Endothelial cell of umbilical vein (primary cell): ENCODE measurements at regions not wholly inside any gene's neighbourhood (a gene's known extent, or its start where the extent isn't known, plus 50 kb on each side); places are given as distances from the start of the nearest gene placed in this dataset.

Experiments
- BruUV-seq: library from RNA; stranded (reverse); fragments of 400-500 nt; replicated peaks from 2 replicates; lab custom pipeline; 2021; lab: Mats Ljungman, UMichigan
- CTCF ChIA-PET: fragments of 300-600, 350-600 bp; sonication (Branson Sonifier 250); formaldehyde crosslinking; loops from one replicate; lab custom pipeline; 2021; ENCODE audit warnings: antibody characterized with exemption, inconsistent platforms; lab: Charles Lee
- POLR2A ChIA-PET: fragments of 300-600, 350-600 bp; sonication (Branson Sonifier 250); formaldehyde crosslinking; loops from one replicate; lab custom pipeline; 2021; ENCODE audit warnings: antibody characterized with exemption, inconsistent platforms; lab: Charles Lee
- DNase-seq: peaks from one replicate; pipeline ENCODE4 v3.0.0-alpha.2; 2011; ENCODE audit warnings: low read depth, low spot score
- FAIRE-seq: peaks from 2 replicates; lab custom pipeline; 2011; peaks lifted over from hg19 to GRCh38; lab: Jason Lieb, UNC
- H2AFZ ChIP-seq: 2 replicates; pipeline ENCODE4 v1.6.0; 2012; ENCODE audit warnings: low read depth, low read length, control low read depth, inconsistent platforms
- H3K27ac ChIP-seq: 2 replicates; pipeline ENCODE4 v1.5.1; 2011; ENCODE audit warnings: low read depth, mild to moderate bottlenecking, control low read depth, low read length, moderate library complexity; ENCODE audit not compliant: insufficient read depth
- H3K27me3 ChIP-seq, 2 experiments: 2 replicates each; pipeline versions ENCODE4 v1.6.0 to v1.6.1; 2011; ENCODE audit warnings: low read length in 2 of 2, mixed read lengths in 1 of 2; ENCODE audit not compliant: control insufficient read depth in 2 of 2, insufficient read depth in 2 of 2
- H3K36me3 ChIP-seq, 2 experiments: 2 replicates in 1 of 2; 3 replicates in 1 of 2; pipeline ENCODE4 v1.5.1; 2011; ENCODE audit warnings: low read length in 2 of 2, mild to moderate bottlenecking in 1 of 2, moderate library complexity in 1 of 2; ENCODE audit not compliant: control insufficient read depth in 2 of 2, insufficient read depth in 2 of 2; ENCODE audit errors: extremely low read depth in 1 of 2
- H3K4me1 ChIP-seq: 3 replicates; pipeline ENCODE4 v1.5.1; 2011; ENCODE audit warnings: mild to moderate bottlenecking, low read length; ENCODE audit not compliant: control insufficient read depth, insufficient read depth; ENCODE audit errors: extremely low read depth
- H3K4me2 ChIP-seq: 2 replicates; pipeline ENCODE4 v1.6.1; 2011; ENCODE audit warnings: low read length, control low read depth, mixed read lengths; ENCODE audit not compliant: insufficient read depth
- H3K4me3 ChIP-seq, 3 experiments: fragments of 200-600 bp in 1 of 3; sonication (generic), shearing (Covaris generic) in 1 of 3; replicated peaks in 1 of 3; 2 replicates each; pipeline ENCODE4 v1.5.1; 2011 to 2016; ENCODE audit warnings: control low read depth in 3 of 3, low read length in 3 of 3, mild to moderate bottlenecking in 2 of 3, inconsistent platforms in 1 of 3, low read depth in 1 of 3, moderate library complexity in 1 of 3; ENCODE audit not compliant: insufficient read depth in 1 of 3
- H3K79me2 ChIP-seq: 2 replicates; pipeline ENCODE4 v1.6.0; 2012; ENCODE audit warnings: low read length, inconsistent platforms; ENCODE audit not compliant: control insufficient read depth, insufficient read depth
- H3K9ac ChIP-seq: replicated peaks from 2 replicates; pipeline ENCODE3; 2011; ENCODE audit warnings: low read length, control low read depth; ENCODE audit not compliant: insufficient read depth; ENCODE audit errors: extremely low read depth
- H3K9me1 ChIP-seq: replicated peaks from 3 replicates; pipeline ENCODE4 v1.6.0; 2011; ENCODE audit warnings: mild to moderate bottlenecking, low read length; ENCODE audit not compliant: control insufficient read depth, insufficient read depth; ENCODE audit errors: extremely low read depth
- H3K9me3 ChIP-seq: replicated peaks from 2 replicates; pipeline ENCODE4 v1.5.1; 2012; ENCODE audit warnings: low read length, inconsistent platforms; ENCODE audit not compliant: control insufficient read depth, insufficient read depth
- H4K20me1 ChIP-seq: replicated peaks from 2 replicates; pipeline ENCODE3; 2011; ENCODE audit warnings: mild to moderate bottlenecking, low read length; ENCODE audit not compliant: control insufficient read depth, insufficient read depth; ENCODE audit errors: extremely low read depth
- CTCF ChIP-seq, 2 donors: IDR thresholded peaks; 1 replicate in 1 of 2; 2 replicates in 1 of 2; pipeline ENCODE4 v1.5.1; 2011; ENCODE audit warnings: low read length in 2 of 2, mild to moderate bottlenecking in 2 of 2, moderate library complexity in 2 of 2, control low read depth in 1 of 2, inconsistent platforms in 1 of 2, low read depth in 1 of 2; ENCODE audit not compliant: insufficient read depth in 1 of 2; ENCODE audit errors: extremely low read depth in 1 of 2
- EZH2 ChIP-seq: IDR thresholded peaks from 2 replicates; pipeline ENCODE4 v1.6.1; 2012; ENCODE audit warnings: borderline replicate concordance, low read depth, mild to moderate bottlenecking, moderate library complexity, low read length, inconsistent platforms; ENCODE audit not compliant: severe bottlenecking
- FOS ChIP-seq: IDR thresholded peaks from 2 replicates; pipeline ENCODE4 v1.6.1; 2011; ENCODE audit warnings: mild to moderate bottlenecking, low read length, moderate library complexity, borderline replicate concordance; ENCODE audit not compliant: insufficient read depth
- GATA2 ChIP-seq: IDR thresholded peaks from 2 replicates; pipeline ENCODE4 v1.7.0; 2011; ENCODE audit warnings: low read depth, mild to moderate bottlenecking, moderate library complexity, mixed read lengths, low read length; ENCODE audit not compliant: insufficient read length, insufficient read depth
- JUN ChIP-seq: IDR thresholded peaks from 2 replicates; pipeline ENCODE4 v1.6.1; 2011; ENCODE audit warnings: borderline replicate concordance, low read depth; ENCODE audit not compliant: insufficient read length, insufficient read depth
- MAX ChIP-seq: IDR thresholded peaks from 2 replicates; pipeline ENCODE4 v1.6.1; 2011; ENCODE audit not compliant: insufficient read depth, insufficient read length
- MYC ChIP-seq: IDR thresholded peaks from one replicate; pipeline ENCODE4 v1.6.1; 2011; ENCODE audit warnings: mild to moderate bottlenecking, low read depth, low read length
- POLR2A ChIP-seq: IDR thresholded peaks from 2 replicates; pipeline ENCODE4 v1.6.1; 2012; ENCODE audit warnings: low read depth, mild to moderate bottlenecking, control low read depth, low read length
- POLR2AphosphoS5 ChIP-seq: IDR thresholded peaks from 2 replicates; pipeline ENCODE4 v1.6.1; 2012; ENCODE audit warnings: low read depth, mild to moderate bottlenecking, control low read depth, low read length, moderate library complexity; ENCODE audit not compliant: insufficient read depth
- dilution Hi-C: fragments of 300-500 bp; cut with MboI; formaldehyde crosslinking; loops from one replicate; pipeline ENCODE4 v1.15.0; 2019; ENCODE audit warnings: low sequenced_read_pairs; ENCODE audit not compliant: extremely low pct_ligation_motif_present
- intact Hi-C: fragments of 100-400 bp; cut with micrococcal nuclease; formaldehyde crosslinking; loops from one replicate; pipeline ENCODE4 v1.10.0; 2022

GRCh38 chr4:64718091-64718490, 308.8 kb upstream of the TECRL start:
- Histone ChIP-seq H3K27me3 (no peaks in the 10 kb centered on the region), H3K9me3 (no peaks in the 10 kb centered on the region), H3K27ac (no peak overlapping the region), H3K4me1 (no peaks in the 10 kb centered on the region), H3K36me3 (no peaks in the 10 kb centered on the region), H3K4me2 (no peak overlapping the region), H3K79me2 (no peaks in the 10 kb centered on the region), H3K9me1 (no peaks in the 10 kb centered on the region), H3K9ac (no peak overlapping the region), H3K4me3 (no peak overlapping the region), H2AFZ (no peak overlapping the region), H4K20me1 (no peaks in the 10 kb centered on the region)
- no peak for FAIRE-seq
- CTCF ChIA-PET, result no interaction called here
- no peak for TF ChIP-seq EZH2
- TF ChIP-seq CTCF (IDR thresholded peaks at IDR 0.05; ENCODE audit: extremely low read depth in 1 of 2, insufficient read depth in 1 of 2, low read depth in 1 of 2, low read length in 2 of 2), result no peak
- TF ChIP-seq POLR2A, result no peak
- no peak for TF ChIP-seq GATA2
- no peak for TF ChIP-seq POLR2AphosphoS5
- TF ChIP-seq FOS, result no peak
- no peak for TF ChIP-seq MYC
- BruUV-seq, result no TSS peak
- dilution Hi-C loops (no loop called here), intact Hi-C loops (no loop called here)
- POLR2A ChIA-PET, result no interaction called here
- DNase-seq, result no peak

DNA sequence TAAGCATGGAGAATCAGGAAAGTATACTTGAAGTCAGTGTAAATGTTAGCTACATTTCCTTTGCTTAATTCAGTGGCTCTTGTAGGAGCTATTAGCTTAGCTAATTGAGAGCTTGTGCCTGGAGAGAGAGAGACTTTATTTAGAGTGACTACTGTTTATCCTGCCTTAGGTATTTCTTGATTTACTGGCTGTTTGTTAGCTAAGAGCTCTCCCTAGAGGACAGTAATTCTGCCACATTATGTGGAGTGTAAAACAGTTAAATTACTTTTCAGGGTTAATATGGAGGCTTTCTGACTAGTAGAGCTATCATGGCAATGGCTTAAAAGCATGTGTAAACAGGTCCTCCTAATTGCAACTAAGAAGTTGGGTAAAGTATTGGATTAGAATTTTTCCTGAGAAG, 306.5 kb upstream of the TECRL start:
- POLR2A ChIA-PET, result no interaction called here
- H3K4me1 ChIP-seq, result no peaks in the 10 kb centered on the region
- no TSS peak for BruUV-seq
- no peaks in the 10 kb centered on the region for H4K20me1 ChIP-seq
- DNase-seq (no peak), FAIRE-seq (no peak)
- H3K27ac ChIP-seq, result no peak overlapping the region
- no peak overlapping the region for H3K9ac ChIP-seq
- TF ChIP-seq POLR2AphosphoS5, result no peak
- no peak for TF ChIP-seq JUN
- no peak for TF ChIP-seq EZH2
- TF ChIP-seq POLR2A, result no peak
- no peak for TF ChIP-seq CTCF (IDR thresholded peaks at IDR 0.05; ENCODE audit: extremely low read depth in 1 of 2, insufficient read depth in 1 of 2, low read depth in 1 of 2, low read length in 2 of 2)
- TF ChIP-seq MAX, result no peak
- no peak for TF ChIP-seq GATA2
- TF ChIP-seq FOS, result no peak
- TF ChIP-seq MYC, result no peak
- no peak overlapping the region for H2AFZ ChIP-seq
- H3K9me1 ChIP-seq, result no peaks in the 10 kb centered on the region
- intact Hi-C loops, result no loop called here
- dilution Hi-C loops, result no loop called here
- no peak overlapping the region for H3K4me3 ChIP-seq
- CTCF ChIA-PET, result interaction anchor here (1.2 to 1.4 kb wide), 2 partner anchors 9 to 12 kb away, joined by 4 read pairs; no protein-coding TSS in a partner anchor
- H3K27me3 ChIP-seq, result no peaks in the 10 kb centered on the region
- H3K36me3 ChIP-seq, result no peaks in the 10 kb centered on the region
- H3K79me2 ChIP-seq, result no peaks in the 10 kb centered on the region
- no peaks in the 10 kb centered on the region for H3K9me3 ChIP-seq
- no peak overlapping the region for H3K4me2 ChIP-seq
